ENCODE measurements at regions not wholly inside any gene's neighbourhood (a gene's known extent, or its start where the extent isn't known, plus 50 kb on each side); places are given as distances from the start of the nearest gene placed in this dataset.
A peak's percentile ranks its signal among the peaks of the same experiment; 100 is the strongest.

DNA sequence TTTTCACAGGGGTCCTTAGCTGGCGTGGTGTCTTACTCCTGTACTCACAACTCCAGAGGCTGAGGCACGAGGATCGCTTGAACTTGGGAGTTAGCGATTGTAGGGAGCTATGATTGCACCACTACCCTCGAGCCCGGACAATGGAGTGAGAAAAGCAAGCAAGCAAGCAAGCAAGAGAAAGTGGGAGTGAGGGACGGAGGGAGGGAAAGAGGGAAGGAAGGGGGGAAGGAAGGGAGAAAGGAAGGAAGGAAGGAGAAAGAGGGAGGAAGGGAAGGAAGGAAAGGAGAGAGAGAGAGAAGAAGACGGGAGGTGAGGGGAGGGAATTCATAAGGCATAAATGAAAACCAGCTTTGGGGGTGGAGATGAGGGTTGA lies 120.5 kb downstream of the TRIM27 start:
- Histone ChIP-seq H3K36me3 (ENCODE audit: insufficient read depth, low read length, poor library complexity, severe bottlenecking) (no peaks in the 10 kb centered on the region), H3K4me1 (ENCODE audit: insufficient read depth, low read length, poor library complexity, severe bottlenecking) (peaks cover 4% of the 10 kb centered on the region), H3K4me3 (ENCODE audit: low read depth, low read length, poor library complexity, severe bottlenecking) (peak overlapping the region; percentile 55), H3K27ac (ENCODE audit: low read depth, low read length, poor library complexity, severe bottlenecking) (peak overlapping the region; percentile 73), H3K27me3 (replicated peaks; ENCODE audit: insufficient read depth, low read depth, low read length, poor library complexity) (no peaks in the 10 kb centered on the region), H3K9me3 (ENCODE audit: low read depth, low read length, poor library complexity, severe bottlenecking) (no peaks in the 10 kb centered on the region)
- DNase-seq (ENCODE audit: low spot score), result peak; percentile 77
- BruUV-seq (replicated peaks), result no TSS peak
- CTCF ChIA-PET, result no interaction called here
- no peak for TF ChIP-seq EZH2 (IDR thresholded peaks at IDR 0.05; ENCODE audit: borderline replicate concordance, low read depth, low read length, poor library complexity, severe bottlenecking)
- TF ChIP-seq, protein P1, sequence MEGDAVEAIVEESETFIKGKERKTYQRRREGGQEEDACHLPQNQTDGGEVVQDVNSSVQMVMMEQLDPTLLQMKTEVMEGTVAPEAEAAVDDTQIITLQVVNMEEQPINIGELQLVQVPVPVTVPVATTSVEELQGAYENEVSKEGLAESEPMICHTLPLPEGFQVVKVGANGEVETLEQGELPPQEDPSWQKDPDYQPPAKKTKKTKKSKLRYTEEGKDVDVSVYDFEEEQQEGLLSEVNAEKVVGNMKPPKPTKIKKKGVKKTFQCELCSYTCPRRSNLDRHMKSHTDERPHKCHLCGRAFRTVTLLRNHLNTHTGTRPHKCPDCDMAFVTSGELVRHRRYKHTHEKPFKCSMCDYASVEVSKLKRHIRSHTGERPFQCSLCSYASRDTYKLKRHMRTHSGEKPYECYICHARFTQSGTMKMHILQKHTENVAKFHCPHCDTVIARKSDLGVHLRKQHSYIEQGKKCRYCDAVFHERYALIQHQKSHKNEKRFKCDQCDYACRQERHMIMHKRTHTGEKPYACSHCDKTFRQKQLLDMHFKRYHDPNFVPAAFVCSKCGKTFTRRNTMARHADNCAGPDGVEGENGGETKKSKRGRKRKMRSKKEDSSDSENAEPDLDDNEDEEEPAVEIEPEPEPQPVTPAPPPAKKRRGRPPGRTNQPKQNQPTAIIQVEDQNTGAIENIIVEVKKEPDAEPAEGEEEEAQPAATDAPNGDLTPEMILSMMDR (conservative IDR thresholded peaks at IDR 0.05; ENCODE audit: low read depth, low read length), result no peak
- intact Hi-C loops (cut with micrococcal nuclease; ENCODE audit: unreplicated experiment), result loop anchor here (5.0 kb wide), 1 partner anchor 94 kb away; no protein-coding TSS in a partner anchor
- POLR2A ChIA-PET (ENCODE audit: low non-redundant PET), result interaction anchor here (0.5 to 0.7 kb wide), 2 partner anchors 9 to 1511 kb away, joined by 3 to 5 read pairs; no protein-coding TSS in a partner anchor

DNA sequence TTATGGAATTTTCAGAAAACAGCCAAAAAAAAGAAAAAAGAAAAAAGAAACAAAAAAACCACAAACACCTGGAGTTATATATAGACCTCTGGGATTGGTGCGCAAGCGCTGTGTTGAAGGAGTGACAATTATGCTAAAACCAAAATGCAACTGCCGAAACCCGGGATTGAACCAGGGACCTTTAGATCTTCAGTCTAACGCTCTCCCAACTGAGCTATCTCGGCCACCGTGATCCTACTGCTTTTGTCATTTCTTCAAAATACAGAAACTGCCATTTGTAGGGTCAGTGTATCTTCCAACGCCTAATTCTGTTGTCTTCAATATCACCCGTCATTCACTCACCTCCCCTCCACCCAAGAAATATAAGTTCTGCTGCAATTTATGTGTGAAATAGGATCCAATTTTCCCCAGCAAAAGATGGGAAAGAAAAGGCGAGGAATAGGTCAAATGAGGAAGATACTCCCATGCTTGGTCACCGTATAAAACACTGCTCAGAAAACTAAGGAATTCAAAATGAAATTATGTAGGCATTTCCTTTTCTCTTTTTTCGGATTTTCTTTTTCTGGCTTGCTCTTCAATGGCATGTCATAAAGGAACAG lies 116.0 kb downstream of the TRIM27 start:
- H3K27me3 ChIP-seq (replicated peaks; ENCODE audit: insufficient read depth, low read depth, low read length, poor library complexity), result no peaks in the 10 kb centered on the region
- no peak overlapping the region for H3K27ac ChIP-seq (ENCODE audit: low read depth, low read length, poor library complexity, severe bottlenecking)
- H3K4me3 ChIP-seq (ENCODE audit: low read depth, low read length, poor library complexity, severe bottlenecking), result peak overlapping the region; percentile 55
- H3K4me1 ChIP-seq (ENCODE audit: insufficient read depth, low read length, poor library complexity, severe bottlenecking), result peaks cover 14% of the 10 kb centered on the region
- no peaks in the 10 kb centered on the region for H3K9me3 ChIP-seq (ENCODE audit: low read depth, low read length, poor library complexity, severe bottlenecking)
- DNase-seq (ENCODE audit: low spot score), result peak; percentile 88
- CTCF ChIA-PET, result no interaction called here
- no peaks in the 10 kb centered on the region for H3K36me3 ChIP-seq (ENCODE audit: insufficient read depth, low read length, poor library complexity, severe bottlenecking)
- TF ChIP-seq EZH2 (IDR thresholded peaks at IDR 0.05; ENCODE audit: borderline replicate concordance, low read depth, low read length, poor library complexity, severe bottlenecking), result no peak
- TF ChIP-seq, protein P1 (conservative IDR thresholded peaks at IDR 0.05; ENCODE audit: low read depth, low read length), result no peak
- intact Hi-C loops (cut with micrococcal nuclease; ENCODE audit: unreplicated experiment), result loop anchor here (5.0 kb wide), 1 partner anchor 135 kb away; no protein-coding TSS in a partner anchor
- POLR2A ChIA-PET (ENCODE audit: low non-redundant PET), result no interaction called here
- BruUV-seq (replicated peaks), result no TSS peak

DNA sequence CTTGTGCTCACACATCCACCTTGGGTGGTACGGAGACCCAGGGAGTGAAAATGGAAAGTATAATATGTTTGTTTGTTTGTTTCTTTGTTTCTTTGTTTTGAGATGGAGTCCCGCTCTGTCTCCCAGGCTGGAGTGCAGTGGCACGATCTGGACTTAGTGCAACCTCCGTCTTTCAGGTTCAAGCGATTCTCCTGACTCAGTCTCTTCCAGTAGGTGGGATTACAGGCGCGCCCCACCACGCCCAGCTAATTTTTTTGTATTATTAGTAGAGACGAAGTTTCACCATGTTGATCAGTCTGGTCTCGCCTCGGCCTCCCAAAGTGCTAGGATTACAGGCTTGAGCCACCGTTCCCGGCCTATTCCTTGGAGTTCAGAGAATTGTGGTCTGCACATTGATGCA lies 115.4 kb downstream of the TRIM27 start:
- Histone ChIP-seq H3K4me3 (ENCODE audit: low read depth, low read length, poor library complexity, severe bottlenecking) (peak overlapping the region; percentile 55), H3K27ac (ENCODE audit: low read depth, low read length, poor library complexity, severe bottlenecking) (no peak overlapping the region), H3K36me3 (ENCODE audit: insufficient read depth, low read length, poor library complexity, severe bottlenecking) (no peaks in the 10 kb centered on the region), H3K4me1 (ENCODE audit: insufficient read depth, low read length, poor library complexity, severe bottlenecking) (peaks cover 14% of the 10 kb centered on the region), H3K9me3 (ENCODE audit: low read depth, low read length, poor library complexity, severe bottlenecking) (no peaks in the 10 kb centered on the region), H3K27me3 (replicated peaks; ENCODE audit: insufficient read depth, low read depth, low read length, poor library complexity) (no peaks in the 10 kb centered on the region)
- BruUV-seq (replicated peaks), result no TSS peak
- ChIA-PET CTCF (interaction anchor here (0.6 kb wide), 1 partner anchor 716 kb away, joined by 3 read pairs; no protein-coding TSS in a partner anchor), POLR2A (ENCODE audit: low non-redundant PET) (no interaction called here)
- TF ChIP-seq EZH2 (IDR thresholded peaks at IDR 0.05; ENCODE audit: borderline replicate concordance, low read depth, low read length, poor library complexity, severe bottlenecking), result no peak
- TF ChIP-seq, protein P1 (conservative IDR thresholded peaks at IDR 0.05; ENCODE audit: low read depth, low read length), result no peak
- intact Hi-C loops (cut with micrococcal nuclease; ENCODE audit: unreplicated experiment), result loop anchor here (5.0 kb wide), 1 partner anchor 134 kb away; no protein-coding TSS in a partner anchor
- no peak for DNase-seq (ENCODE audit: low spot score)
